Right renal cortex interstitium (tissue), 3 donors: ENCODE measurements at regions not wholly inside any gene's neighbourhood (a gene's known extent, or its start where the extent isn't known, plus 50 kb on each side); places are given as distances from the start of the nearest gene placed in this dataset.
"Not testable (repeated sequence)": the region's sequence is repeated elsewhere in the genome, so short reads cannot be mapped to it uniquely, and the experiment has no call there.

ENCODE experiments used
- DNase-seq, 3 donors: peaks; one replicate each; pipeline ENCODE4 v3.0.0-alpha.2; 2013; ENCODE audit warnings: low read depth in 3 of 3, low spot score in 2 of 3

- no peak for DNase-seq
Measured at GRCh38 chr5:164071671-164072070, 566.3 kb downstream of the MAT2B start.

GRCh38 chr5:164073081-164073480, 567.7 kb downstream of the MAT2B start:
- DNase-seq, result no peak

- DNase-seq, result no peak
Measured at GRCh38 chr5:164076556-164076955, 571.1 kb downstream of the MAT2B start.

- no peak for DNase-seq
Measured at GRCh38 chr5:164090358-164090757, 584.9 kb downstream of the MAT2B start.

GRCh38 chr5:164091836-164092235, 586.4 kb downstream of the MAT2B start:
- DNase-seq, result no peak

- no peak for DNase-seq
Measured at GRCh38 chr5:164094291-164094690, 588.9 kb downstream of the MAT2B start.

GRCh38 chr5:164097749-164098148, 592.3 kb downstream of the MAT2B start:
- no peak for DNase-seq

- no peak for DNase-seq
Measured at GRCh38 chr5:164098531-164098930, 593.1 kb downstream of the MAT2B start.

- no peak for DNase-seq
Measured at GRCh38 chr5:164098979-164099378, 593.6 kb downstream of the MAT2B start.

GRCh38 chr5:164115420-164115819, 610.0 kb downstream of the MAT2B start:
- DNase-seq, result no peak

GRCh38 chr5:164119806-164120447, 614.5 kb downstream of the MAT2B start:
- DNase-seq, result peak in 1 of 3 donors; percentile 10

- DNase-seq, result no peak
Measured at GRCh38 chr5:164127527-164127926, 622.1 kb downstream of the MAT2B start.

- DNase-seq, result no peak
Measured at GRCh38 chr5:164132358-164132757, 626.9 kb downstream of the MAT2B start.

GRCh38 chr5:164137095-164137494, 631.7 kb downstream of the MAT2B start:
- DNase-seq, result no peak

GRCh38 chr5:164139423-164139822, 634.0 kb downstream of the MAT2B start:
- DNase-seq, result no peak

GRCh38 chr5:164145458-164145857, 640.0 kb downstream of the MAT2B start:
- DNase-seq, result no peak

GRCh38 chr5:164146223-164146622, 640.8 kb downstream of the MAT2B start:
- no peak for DNase-seq

- DNase-seq, result no peak
Measured at GRCh38 chr5:164148292-164148691, 642.9 kb downstream of the MAT2B start.

GRCh38 chr5:164152539-164152938, 647.1 kb downstream of the MAT2B start:
- not testable (repeated sequence) for DNase-seq

GRCh38 chr5:164153469-164154172, 648.2 kb downstream of the MAT2B start:
- DNase-seq, result no peak

- DNase-seq, result no peak
Measured at GRCh38 chr5:164170814-164171213, 665.4 kb downstream of the MAT2B start.

GRCh38 chr5:164175083-164175482, 669.7 kb downstream of the MAT2B start:
- DNase-seq, result no peak
